ENCODE measurements at regions not wholly inside any gene's neighbourhood (a gene's known extent, or its start where the extent isn't known, plus 50 kb on each side); places are given as distances from the start of the nearest gene placed in this dataset.

DNA sequence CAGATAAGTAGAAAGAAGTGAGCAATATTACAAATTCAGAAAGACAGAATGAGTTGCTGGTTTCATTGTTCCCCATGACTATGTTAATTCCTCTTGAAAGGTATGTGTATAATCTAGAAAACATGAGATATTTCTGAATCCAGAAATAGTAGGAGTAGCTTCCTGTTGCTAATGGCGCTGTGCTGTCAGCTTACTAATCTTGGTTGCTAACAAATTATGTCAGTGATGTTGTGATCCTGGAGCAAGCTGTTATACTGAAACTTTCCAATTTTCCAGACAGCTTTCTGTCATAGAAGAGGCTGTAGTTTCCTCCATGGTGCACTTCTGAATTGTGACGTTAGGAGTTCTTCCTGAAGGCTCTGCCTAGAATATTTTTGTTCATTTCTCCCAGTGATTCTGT, 372.3 kb downstream of the USP25 start:
- BruUV-seq (replicated peaks) = no TSS peak
- Histone ChIP-seq H3K27ac (ENCODE audit: low read depth, low read length, poor library complexity, severe bottlenecking) (no peak overlapping the region), H3K4me1 (ENCODE audit: insufficient read depth, low read length, poor library complexity, severe bottlenecking) (no peaks in the 10 kb centered on the region), H3K4me3 (ENCODE audit: low read depth, low read length, poor library complexity, severe bottlenecking) (no peak overlapping the region), H3K36me3 (ENCODE audit: insufficient read depth, low read length, poor library complexity, severe bottlenecking) (no peaks in the 10 kb centered on the region), H3K27me3 (replicated peaks; ENCODE audit: insufficient read depth, low read depth, low read length, poor library complexity) (no peaks in the 10 kb centered on the region), H3K9me3 (ENCODE audit: low read depth, low read length, poor library complexity, severe bottlenecking) (peaks cover 4% of the 10 kb centered on the region)
- POLR2A ChIA-PET (ENCODE audit: low non-redundant PET) = no interaction called here
- intact Hi-C loops (cut with micrococcal nuclease; ENCODE audit: unreplicated experiment) = no loop called here
- DNase-seq (ENCODE audit: low spot score) = no peak
- CTCF ChIA-PET = no interaction called here
- TF ChIP-seq, protein P1, sequence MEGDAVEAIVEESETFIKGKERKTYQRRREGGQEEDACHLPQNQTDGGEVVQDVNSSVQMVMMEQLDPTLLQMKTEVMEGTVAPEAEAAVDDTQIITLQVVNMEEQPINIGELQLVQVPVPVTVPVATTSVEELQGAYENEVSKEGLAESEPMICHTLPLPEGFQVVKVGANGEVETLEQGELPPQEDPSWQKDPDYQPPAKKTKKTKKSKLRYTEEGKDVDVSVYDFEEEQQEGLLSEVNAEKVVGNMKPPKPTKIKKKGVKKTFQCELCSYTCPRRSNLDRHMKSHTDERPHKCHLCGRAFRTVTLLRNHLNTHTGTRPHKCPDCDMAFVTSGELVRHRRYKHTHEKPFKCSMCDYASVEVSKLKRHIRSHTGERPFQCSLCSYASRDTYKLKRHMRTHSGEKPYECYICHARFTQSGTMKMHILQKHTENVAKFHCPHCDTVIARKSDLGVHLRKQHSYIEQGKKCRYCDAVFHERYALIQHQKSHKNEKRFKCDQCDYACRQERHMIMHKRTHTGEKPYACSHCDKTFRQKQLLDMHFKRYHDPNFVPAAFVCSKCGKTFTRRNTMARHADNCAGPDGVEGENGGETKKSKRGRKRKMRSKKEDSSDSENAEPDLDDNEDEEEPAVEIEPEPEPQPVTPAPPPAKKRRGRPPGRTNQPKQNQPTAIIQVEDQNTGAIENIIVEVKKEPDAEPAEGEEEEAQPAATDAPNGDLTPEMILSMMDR (conservative IDR thresholded peaks at IDR 0.05; ENCODE audit: low read depth, low read length) = no peak
- TF ChIP-seq EZH2 (IDR thresholded peaks at IDR 0.05; ENCODE audit: borderline replicate concordance, low read depth, low read length, poor library complexity, severe bottlenecking) = no peak

GRCh38 chr21:16108561-16109075, 378.8 kb downstream of the USP25 start:
- Histone ChIP-seq H3K27ac (ENCODE audit: low read depth, low read length, poor library complexity, severe bottlenecking) (no peak overlapping the region), H3K4me1 (ENCODE audit: insufficient read depth, low read length, poor library complexity, severe bottlenecking) (no peaks in the 10 kb centered on the region), H3K9me3 (ENCODE audit: low read depth, low read length, poor library complexity, severe bottlenecking) (peaks cover 4% of the 10 kb centered on the region), H3K4me3 (ENCODE audit: low read depth, low read length, poor library complexity, severe bottlenecking) (no peak overlapping the region), H3K27me3 (replicated peaks; ENCODE audit: insufficient read depth, low read depth, low read length, poor library complexity) (no peaks in the 10 kb centered on the region), H3K36me3 (ENCODE audit: insufficient read depth, low read length, poor library complexity, severe bottlenecking) (no peaks in the 10 kb centered on the region)
- ChIA-PET CTCF (no interaction called here), POLR2A (ENCODE audit: low non-redundant PET) (no interaction called here)
- no TSS peak for BruUV-seq (replicated peaks)
- intact Hi-C loops (cut with micrococcal nuclease; ENCODE audit: unreplicated experiment) = no loop called here
- TF ChIP-seq, protein P1 (conservative IDR thresholded peaks at IDR 0.05; ENCODE audit: low read depth, low read length) = no peak
- no peak for TF ChIP-seq EZH2 (IDR thresholded peaks at IDR 0.05; ENCODE audit: borderline replicate concordance, low read depth, low read length, poor library complexity, severe bottlenecking)
- DNase-seq (ENCODE audit: low spot score) = no peak

- Histone ChIP-seq H3K27me3 (replicated peaks; ENCODE audit: insufficient read depth, low read depth, low read length, poor library complexity) (no peaks in the 10 kb centered on the region), H3K4me3 (ENCODE audit: low read depth, low read length, poor library complexity, severe bottlenecking) (no peak overlapping the region), H3K27ac (ENCODE audit: low read depth, low read length, poor library complexity, severe bottlenecking) (no peak overlapping the region), H3K36me3 (ENCODE audit: insufficient read depth, low read length, poor library complexity, severe bottlenecking) (no peaks in the 10 kb centered on the region), H3K9me3 (ENCODE audit: low read depth, low read length, poor library complexity, severe bottlenecking) (no peaks in the 10 kb centered on the region), H3K4me1 (ENCODE audit: insufficient read depth, low read length, poor library complexity, severe bottlenecking) (no peaks in the 10 kb centered on the region)
- intact Hi-C loops (cut with micrococcal nuclease; ENCODE audit: unreplicated experiment) = no loop called here
- CTCF ChIA-PET = no interaction called here
- POLR2A ChIA-PET (ENCODE audit: low non-redundant PET) = no interaction called here
- BruUV-seq (replicated peaks) = no TSS peak
- DNase-seq (ENCODE audit: low spot score) = no peak
- TF ChIP-seq, protein P1 (conservative IDR thresholded peaks at IDR 0.05; ENCODE audit: low read depth, low read length) = no peak
- TF ChIP-seq EZH2 (IDR thresholded peaks at IDR 0.05; ENCODE audit: borderline replicate concordance, low read depth, low read length, poor library complexity, severe bottlenecking) = no peak
These were observed 383.4 kb downstream of the USP25 start for GRCh38 chr21:16113052-16113715.

All from A673 (cell line).